Ishikawa (cell line): ENCODE measurements at regions not wholly inside any gene's neighbourhood (a gene's known extent, or its start where the extent isn't known, plus 50 kb on each side); places are given as distances from the start of the nearest gene placed in this dataset.

Source experiments
- CEBPB ChIP-seq: IDR thresholded peaks from 2 replicates; pipeline ENCODE4 v1.6.1; 2012
- CREB1 ChIP-seq: IDR thresholded peaks from 2 replicates; pipeline ENCODE4 v1.6.1; 2012; ENCODE audit warnings: low read depth
- EGR1 ChIP-seq: IDR thresholded peaks from 2 replicates; pipeline ENCODE4 v1.6.1; 2012
- EP300 ChIP-seq: IDR thresholded peaks from 2 replicates; pipeline ENCODE4 v1.6.1; 2012; ENCODE audit warnings: borderline replicate concordance
- FOXM1 ChIP-seq: IDR thresholded peaks from 2 replicates; pipeline ENCODE4 v1.6.1; 2012; ENCODE audit warnings: low read depth, borderline replicate concordance
- MAX ChIP-seq: IDR thresholded peaks from 2 replicates; pipeline ENCODE4 v1.6.1; 2012
- NFIC ChIP-seq: IDR thresholded peaks from 2 replicates; pipeline ENCODE4 v1.6.1; 2012
- RAD21 ChIP-seq: IDR thresholded peaks from 2 replicates; pipeline ENCODE4 v1.6.1; 2012; ENCODE audit warnings: low read depth
- TAF1 ChIP-seq: IDR thresholded peaks from 2 replicates; pipeline ENCODE4 v1.6.1; 2012; ENCODE audit warnings: low read depth, mild to moderate bottlenecking
- TEAD4 ChIP-seq: IDR thresholded peaks from 2 replicates; pipeline ENCODE4 v1.6.1; 2012
- USF1 ChIP-seq: IDR thresholded peaks from 2 replicates; pipeline ENCODE4 v1.6.1; 2012
- YY1 ChIP-seq: IDR thresholded peaks from 2 replicates; pipeline ENCODE4 v1.6.1; 2012; ENCODE audit warnings: low read depth

- TF ChIP-seq MAX (no peak), EP300 (no peak), NFIC (no peak), CREB1 (no peak), FOXM1 (no peak), YY1 (no peak), USF1 (no peak), RAD21 (no peak), CEBPB (no peak), EGR1 (no peak), TEAD4 (no peak), TAF1 (no peak)
Observed at GRCh38 chr1:112807999-112808398, 92.9 kb upstream of the PPM1J start.
